ENCODE measurements at regions not wholly inside any gene's neighbourhood (a gene's known extent, or its start where the extent isn't known, plus 50 kb on each side); places are given as distances from the start of the nearest gene placed in this dataset.

DNA sequence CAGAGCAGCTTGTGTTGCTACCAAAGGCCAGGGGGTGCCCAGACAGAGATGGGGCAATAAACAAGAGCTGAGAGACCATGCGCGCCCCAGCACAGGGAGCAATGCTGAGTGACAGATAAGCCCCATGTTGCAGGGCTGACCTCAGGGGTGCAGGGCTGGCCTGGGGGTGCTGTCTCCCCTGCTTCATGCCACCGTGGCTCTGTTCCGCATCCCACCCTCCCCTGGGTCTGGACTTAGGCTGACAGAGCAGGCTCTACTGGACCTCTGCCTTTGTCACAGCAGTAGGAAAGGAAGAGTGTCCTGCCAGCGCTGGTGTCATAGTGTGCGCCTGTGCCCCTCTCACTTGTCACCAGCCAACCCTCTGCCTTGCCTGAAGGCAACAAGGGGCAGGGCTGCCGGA, 67.4 kb upstream of the IQSEC1 start:
- no peak overlapping the region for H3K9ac ChIP-seq (ENCODE audit: low read length)
- DNase-seq, result no peak
- peaks cover 5% of the 10 kb centered on the region for H3K9me3 ChIP-seq (ENCODE audit: control insufficient read depth, low read length)
- no peak overlapping the region for H3K27ac ChIP-seq (ENCODE audit: low read length, poor library complexity, severe bottlenecking)
- 92% methylated on average over 7 of the region's 7 CpGs for WGBS
- H3K36me3 ChIP-seq (ENCODE audit: control insufficient read depth in 1 of 2, insufficient read depth in 2 of 2, low read depth in 1 of 2, low read length in 2 of 2), result no peaks in the 10 kb centered on the region
- H3K4me3 ChIP-seq (ENCODE audit: insufficient read depth in 1 of 2, low read depth in 1 of 2, low read length in 2 of 2), result no peak overlapping the region
- no peak overlapping the region for H3K18ac ChIP-seq (ENCODE audit: low read depth in 1 of 2, low read length in 2 of 2)
- no peak overlapping the region for H2BK120ac ChIP-seq (ENCODE audit: low read depth, low read length)
- H3K4me1 ChIP-seq (ENCODE audit: control insufficient read depth, insufficient read depth, low read depth, low read length), result no peaks in the 10 kb centered on the region
- no peak overlapping the region for H3K23ac ChIP-seq (ENCODE audit: low read length in 2 of 2)
- no peaks in the 10 kb centered on the region for H3K79me1 ChIP-seq (replicated peaks; ENCODE audit: low read length, poor library complexity, severe bottlenecking)
- H2BK5ac ChIP-seq (ENCODE audit: low read depth, low read length, poor library complexity, severe bottlenecking), result no peak overlapping the region
- H2AK5ac ChIP-seq (ENCODE audit: low read length, severe bottlenecking), result no peak overlapping the region
- no peak overlapping the region for H2BK15ac ChIP-seq (ENCODE audit: low read depth, poor library complexity, severe bottlenecking)
- H4K8ac ChIP-seq (ENCODE audit: low read length), result no peak overlapping the region
- peaks cover 36 to 45% of the 10 kb centered on the region in 2 experiments for H3K27me3 ChIP-seq (ENCODE audit: control insufficient read depth in 1 of 2, insufficient read depth in 1 of 2, low read length in 2 of 2)
- no peak overlapping the region for H2AFZ ChIP-seq (ENCODE audit: low read depth, low read length)
- no peak overlapping the region for H2BK12ac ChIP-seq (ENCODE audit: low read length in 2 of 2)
- no peak overlapping the region for H4K91ac ChIP-seq (ENCODE audit: low read length)
- H3K4me2 ChIP-seq (ENCODE audit: low read length, poor library complexity, severe bottlenecking), result no peak overlapping the region
- no peak overlapping the region for H3K4ac ChIP-seq (ENCODE audit: low read depth in 1 of 2, low read length in 2 of 2)
- H3K14ac ChIP-seq (ENCODE audit: low read length in 2 of 2), result no peak overlapping the region

DNA sequence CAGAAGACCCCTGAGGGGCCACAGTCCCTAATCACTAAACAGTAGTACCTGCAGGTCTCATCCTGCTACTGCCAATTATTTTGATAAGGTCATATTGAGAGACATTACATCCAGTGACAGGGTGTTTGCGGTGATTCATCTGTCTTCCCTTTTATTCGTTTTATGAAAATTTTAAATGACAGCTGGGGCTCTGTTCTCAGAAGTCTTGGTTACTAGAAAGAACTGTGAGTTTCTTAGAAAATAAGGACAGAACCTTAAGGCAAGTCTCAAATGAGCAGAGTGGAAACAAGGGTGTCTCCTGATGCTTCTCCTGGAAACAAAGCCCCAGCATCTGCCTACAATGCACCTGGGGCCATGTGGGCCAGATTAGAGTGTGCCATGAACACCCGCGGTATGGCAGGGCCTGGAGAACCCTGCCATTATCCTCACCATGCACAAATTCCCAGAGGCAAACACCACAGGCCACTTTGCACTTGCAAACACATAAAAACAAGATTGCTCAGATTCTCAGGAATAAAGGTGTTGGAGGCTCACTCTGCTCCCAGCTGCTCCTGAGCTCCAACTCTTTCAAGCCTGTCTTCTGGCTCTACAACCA, 66.3 kb upstream of the IQSEC1 start:
- no peak overlapping the region for H3K4ac ChIP-seq (ENCODE audit: low read depth in 1 of 2, low read length in 2 of 2)
- H4K8ac ChIP-seq (ENCODE audit: low read length), result no peak overlapping the region
- no peak overlapping the region for H3K4me2 ChIP-seq (ENCODE audit: low read length, poor library complexity, severe bottlenecking)
- no peak overlapping the region for H3K9ac ChIP-seq (ENCODE audit: low read length)
- H2BK12ac ChIP-seq (ENCODE audit: low read length in 2 of 2), result no peak overlapping the region
- H3K79me1 ChIP-seq (replicated peaks; ENCODE audit: low read length, poor library complexity, severe bottlenecking), result no peaks in the 10 kb centered on the region
- no peaks in the 10 kb centered on the region for H3K36me3 ChIP-seq (ENCODE audit: control insufficient read depth in 1 of 2, insufficient read depth in 2 of 2, low read depth in 1 of 2, low read length in 2 of 2)
- no peak overlapping the region for H2AFZ ChIP-seq (ENCODE audit: low read depth, low read length)
- H3K23ac ChIP-seq (ENCODE audit: low read length in 2 of 2), result no peak overlapping the region
- no peak overlapping the region for H3K14ac ChIP-seq (ENCODE audit: low read length in 2 of 2)
- DNase-seq, result no peak
- no peak overlapping the region for H3K4me3 ChIP-seq (ENCODE audit: insufficient read depth in 1 of 2, low read depth in 1 of 2, low read length in 2 of 2)
- H2AK5ac ChIP-seq (ENCODE audit: low read length, severe bottlenecking), result no peak overlapping the region
- no peak overlapping the region for H2BK120ac ChIP-seq (ENCODE audit: low read depth, low read length)
- H3K9me3 ChIP-seq (ENCODE audit: control insufficient read depth, low read length), result no peaks in the 10 kb centered on the region
- no peak overlapping the region for H2BK15ac ChIP-seq (ENCODE audit: low read depth, poor library complexity, severe bottlenecking)
- no peaks in the 10 kb centered on the region for H3K4me1 ChIP-seq (ENCODE audit: control insufficient read depth, insufficient read depth, low read depth, low read length)
- no peak overlapping the region for H3K27ac ChIP-seq (ENCODE audit: low read length, poor library complexity, severe bottlenecking)
- no peak overlapping the region for H4K91ac ChIP-seq (ENCODE audit: low read length)
- H3K27me3 ChIP-seq (ENCODE audit: control insufficient read depth in 1 of 2, insufficient read depth in 1 of 2, low read length in 2 of 2), result peaks cover 42 to 54% of the 10 kb centered on the region in 2 experiments
- H3K18ac ChIP-seq (ENCODE audit: low read depth in 1 of 2, low read length in 2 of 2), result no peak overlapping the region
- 90% methylated on average over 4 of the region's 4 CpGs for WGBS
- no peak overlapping the region for H2BK5ac ChIP-seq (ENCODE audit: low read depth, low read length, poor library complexity, severe bottlenecking)

DNA sequence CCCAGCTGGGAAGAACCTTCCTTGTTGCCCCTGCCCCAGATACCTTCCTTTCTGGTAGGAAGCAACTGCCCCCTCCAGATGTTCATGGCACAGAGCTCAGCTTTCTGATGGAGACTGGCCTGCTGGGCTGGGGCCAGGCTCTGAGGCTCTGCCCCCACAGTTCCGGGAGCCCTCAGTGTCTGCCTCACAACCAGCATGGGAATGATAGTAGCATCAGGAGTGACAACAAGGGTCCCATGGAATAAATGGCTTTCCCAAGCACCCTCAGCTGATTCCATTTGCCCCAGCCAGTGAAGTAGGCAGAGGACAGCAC, 65.6 kb upstream of the IQSEC1 start:
- Histone ChIP-seq H3K79me1 (replicated peaks; ENCODE audit: low read length, poor library complexity, severe bottlenecking) (no peaks in the 10 kb centered on the region), H3K4ac (ENCODE audit: low read depth in 1 of 2, low read length in 2 of 2) (no peak overlapping the region), H2AK5ac (ENCODE audit: low read length, severe bottlenecking) (no peak overlapping the region), H3K27me3 (ENCODE audit: control insufficient read depth in 1 of 2, insufficient read depth in 1 of 2, low read length in 2 of 2) (peaks cover 38 to 51% of the 10 kb centered on the region in 2 experiments), H3K4me3 (ENCODE audit: insufficient read depth in 1 of 2, low read depth in 1 of 2, low read length in 2 of 2) (no peak overlapping the region), H2BK15ac (ENCODE audit: low read depth, poor library complexity, severe bottlenecking) (no peak overlapping the region), H4K8ac (ENCODE audit: low read length) (no peak overlapping the region), H2BK5ac (ENCODE audit: low read depth, low read length, poor library complexity, severe bottlenecking) (no peak overlapping the region), H3K9me3 (ENCODE audit: control insufficient read depth, low read length) (no peaks in the 10 kb centered on the region), H2AFZ (ENCODE audit: low read depth, low read length) (no peak overlapping the region), H3K9ac (ENCODE audit: low read length) (no peak overlapping the region), H3K36me3 (ENCODE audit: control insufficient read depth in 1 of 2, insufficient read depth in 2 of 2, low read depth in 1 of 2, low read length in 2 of 2) (no peaks in the 10 kb centered on the region), H3K4me1 (ENCODE audit: control insufficient read depth, insufficient read depth, low read depth, low read length) (no peaks in the 10 kb centered on the region), H3K23ac (ENCODE audit: low read length in 2 of 2) (no peak overlapping the region), H3K14ac (ENCODE audit: low read length in 2 of 2) (no peak overlapping the region), H4K91ac (ENCODE audit: low read length) (no peak overlapping the region), H3K4me2 (ENCODE audit: low read length, poor library complexity, severe bottlenecking) (no peak overlapping the region), H2BK120ac (ENCODE audit: low read depth, low read length) (no peak overlapping the region), H3K27ac (ENCODE audit: low read length, poor library complexity, severe bottlenecking) (no peak overlapping the region), H3K18ac (ENCODE audit: low read depth in 1 of 2, low read length in 2 of 2) (no peak overlapping the region), H2BK12ac (ENCODE audit: low read length in 2 of 2) (no peak overlapping the region)
- 100% methylated on average over 1 of the region's 1 CpG for WGBS
- DNase-seq, result no peak

DNA sequence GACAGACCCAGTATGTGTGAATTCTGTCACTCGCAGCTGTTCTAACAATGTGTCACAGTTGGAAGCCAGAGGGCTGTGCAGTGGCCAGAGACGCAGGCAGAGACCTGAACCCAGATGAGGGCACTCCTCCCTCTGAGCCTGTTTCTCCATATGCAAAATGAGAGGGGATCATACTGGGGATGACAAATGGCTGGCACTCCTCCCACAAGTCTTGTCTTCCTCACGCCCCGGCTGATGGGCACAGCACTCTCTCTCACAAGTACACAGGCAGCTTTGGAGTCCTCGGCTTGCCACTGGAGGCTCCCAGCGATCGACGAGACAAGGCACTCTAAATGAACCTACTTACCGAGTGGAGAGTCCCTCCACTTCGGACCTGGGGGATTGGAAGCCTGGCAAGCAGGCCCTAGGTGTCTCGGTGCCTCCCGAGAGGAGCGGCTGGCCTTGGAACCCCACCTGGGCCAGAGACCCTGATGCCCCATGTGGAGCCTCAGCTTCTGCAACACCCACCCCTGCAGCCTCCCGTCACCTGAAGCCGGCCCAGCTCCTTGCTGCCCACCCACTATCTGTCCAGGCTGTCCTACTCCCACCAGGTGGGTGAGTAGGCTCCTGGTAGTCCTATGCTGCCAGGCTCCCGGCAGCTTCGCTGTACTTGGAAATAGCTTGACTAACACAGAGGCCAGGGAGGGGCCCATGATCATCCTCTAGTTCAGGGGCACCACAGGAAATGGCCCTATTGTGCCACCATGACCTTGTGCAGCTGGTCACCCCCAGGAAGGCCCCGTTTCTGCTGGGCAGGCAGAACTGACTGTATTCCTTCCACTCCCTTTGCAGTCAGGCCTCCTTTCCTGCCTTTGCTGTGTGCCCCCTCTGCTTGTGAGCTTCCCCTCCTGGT, 65.0 kb upstream of the IQSEC1 start:
- WGBS, result 82% methylated on average over 18 of the region's 18 CpGs
- no peaks in the 10 kb centered on the region for H3K4me1 ChIP-seq (ENCODE audit: control insufficient read depth, insufficient read depth, low read depth, low read length)
- no peak overlapping the region for H3K4me3 ChIP-seq (ENCODE audit: insufficient read depth in 1 of 2, low read depth in 1 of 2, low read length in 2 of 2)
- H3K9me3 ChIP-seq (ENCODE audit: control insufficient read depth, low read length), result no peaks in the 10 kb centered on the region
- no peak overlapping the region for H3K4me2 ChIP-seq (ENCODE audit: low read length, poor library complexity, severe bottlenecking)
- no peak overlapping the region for H3K9ac ChIP-seq (ENCODE audit: low read length)
- no peak overlapping the region for H3K23ac ChIP-seq (ENCODE audit: low read length in 2 of 2)
- peaks cover 41 to 55% of the 10 kb centered on the region in 2 experiments for H3K27me3 ChIP-seq (ENCODE audit: control insufficient read depth in 1 of 2, insufficient read depth in 1 of 2, low read length in 2 of 2)
- no peaks in the 10 kb centered on the region for H3K36me3 ChIP-seq (ENCODE audit: control insufficient read depth in 1 of 2, insufficient read depth in 2 of 2, low read depth in 1 of 2, low read length in 2 of 2)
- no peak overlapping the region for H4K91ac ChIP-seq (ENCODE audit: low read length)
- H2BK15ac ChIP-seq (ENCODE audit: low read depth, poor library complexity, severe bottlenecking), result no peak overlapping the region
- no peak overlapping the region for H3K18ac ChIP-seq (ENCODE audit: low read depth in 1 of 2, low read length in 2 of 2)
- H2BK5ac ChIP-seq (ENCODE audit: low read depth, low read length, poor library complexity, severe bottlenecking), result no peak overlapping the region
- no peaks in the 10 kb centered on the region for H3K79me1 ChIP-seq (replicated peaks; ENCODE audit: low read length, poor library complexity, severe bottlenecking)
- H2AK5ac ChIP-seq (ENCODE audit: low read length, severe bottlenecking), result no peak overlapping the region
- no peak overlapping the region for H3K4ac ChIP-seq (ENCODE audit: low read depth in 1 of 2, low read length in 2 of 2)
- H2BK12ac ChIP-seq (ENCODE audit: low read length in 2 of 2), result no peak overlapping the region
- H2AFZ ChIP-seq (ENCODE audit: low read depth, low read length), result no peak overlapping the region
- H3K14ac ChIP-seq (ENCODE audit: low read length in 2 of 2), result no peak overlapping the region
- no peak overlapping the region for H4K8ac ChIP-seq (ENCODE audit: low read length)
- H2BK120ac ChIP-seq (ENCODE audit: low read depth, low read length), result no peak overlapping the region
- no peak overlapping the region for H3K27ac ChIP-seq (ENCODE audit: low read length, poor library complexity, severe bottlenecking)
- DNase-seq, result no peak

Data from mesenchymal stem cell (in vitro differentiated cells and primary cell).